ENCODE measurements at regions not wholly inside any gene's neighbourhood (a gene's known extent, or its start where the extent isn't known, plus 50 kb on each side); places are given as distances from the start of the nearest gene placed in this dataset.

- H3K4me3 ChIP-seq: no peak overlapping the region
- H3K9me3 ChIP-seq: no peaks in the 10 kb centered on the region
- TF ChIP-seq, protein P1, sequence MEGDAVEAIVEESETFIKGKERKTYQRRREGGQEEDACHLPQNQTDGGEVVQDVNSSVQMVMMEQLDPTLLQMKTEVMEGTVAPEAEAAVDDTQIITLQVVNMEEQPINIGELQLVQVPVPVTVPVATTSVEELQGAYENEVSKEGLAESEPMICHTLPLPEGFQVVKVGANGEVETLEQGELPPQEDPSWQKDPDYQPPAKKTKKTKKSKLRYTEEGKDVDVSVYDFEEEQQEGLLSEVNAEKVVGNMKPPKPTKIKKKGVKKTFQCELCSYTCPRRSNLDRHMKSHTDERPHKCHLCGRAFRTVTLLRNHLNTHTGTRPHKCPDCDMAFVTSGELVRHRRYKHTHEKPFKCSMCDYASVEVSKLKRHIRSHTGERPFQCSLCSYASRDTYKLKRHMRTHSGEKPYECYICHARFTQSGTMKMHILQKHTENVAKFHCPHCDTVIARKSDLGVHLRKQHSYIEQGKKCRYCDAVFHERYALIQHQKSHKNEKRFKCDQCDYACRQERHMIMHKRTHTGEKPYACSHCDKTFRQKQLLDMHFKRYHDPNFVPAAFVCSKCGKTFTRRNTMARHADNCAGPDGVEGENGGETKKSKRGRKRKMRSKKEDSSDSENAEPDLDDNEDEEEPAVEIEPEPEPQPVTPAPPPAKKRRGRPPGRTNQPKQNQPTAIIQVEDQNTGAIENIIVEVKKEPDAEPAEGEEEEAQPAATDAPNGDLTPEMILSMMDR (IDR thresholded peaks at IDR 0.05): no peak
- H3K9ac ChIP-seq (ENCODE audit: low read depth in 2 of 2, low read length in 2 of 2): no peak overlapping the region
- H3K4me1 ChIP-seq: no peaks in the 10 kb centered on the region
- H3K36me3 ChIP-seq: no peaks in the 10 kb centered on the region
- intact Hi-C loops (cut with DNase I): no loop called here
- no peak for DNase-seq
- peaks cover 14% of the 10 kb centered on the region for H3K27me3 ChIP-seq
- H3K27ac ChIP-seq: no peak overlapping the region
Observed at GRCh38 chr16:50466170-50466569, 82.0 kb upstream of the NKD1 start.

GRCh38 chr16:50464325-50465290, 83.6 kb upstream of the NKD1 start:
- H3K9me3 ChIP-seq: no peaks in the 10 kb centered on the region
- H3K4me3 ChIP-seq: no peak overlapping the region
- H3K9ac ChIP-seq (ENCODE audit: low read depth in 2 of 2, low read length in 2 of 2): no peak overlapping the region
- DNase-seq: no peak
- no peaks in the 10 kb centered on the region for H3K4me1 ChIP-seq
- no peaks in the 10 kb centered on the region for H3K36me3 ChIP-seq
- H3K27ac ChIP-seq: no peak overlapping the region
- intact Hi-C loops (cut with DNase I): no loop called here
- H3K27me3 ChIP-seq: peaks cover 14% of the 10 kb centered on the region
- TF ChIP-seq, protein P1 (IDR thresholded peaks at IDR 0.05): no peak

DNA sequence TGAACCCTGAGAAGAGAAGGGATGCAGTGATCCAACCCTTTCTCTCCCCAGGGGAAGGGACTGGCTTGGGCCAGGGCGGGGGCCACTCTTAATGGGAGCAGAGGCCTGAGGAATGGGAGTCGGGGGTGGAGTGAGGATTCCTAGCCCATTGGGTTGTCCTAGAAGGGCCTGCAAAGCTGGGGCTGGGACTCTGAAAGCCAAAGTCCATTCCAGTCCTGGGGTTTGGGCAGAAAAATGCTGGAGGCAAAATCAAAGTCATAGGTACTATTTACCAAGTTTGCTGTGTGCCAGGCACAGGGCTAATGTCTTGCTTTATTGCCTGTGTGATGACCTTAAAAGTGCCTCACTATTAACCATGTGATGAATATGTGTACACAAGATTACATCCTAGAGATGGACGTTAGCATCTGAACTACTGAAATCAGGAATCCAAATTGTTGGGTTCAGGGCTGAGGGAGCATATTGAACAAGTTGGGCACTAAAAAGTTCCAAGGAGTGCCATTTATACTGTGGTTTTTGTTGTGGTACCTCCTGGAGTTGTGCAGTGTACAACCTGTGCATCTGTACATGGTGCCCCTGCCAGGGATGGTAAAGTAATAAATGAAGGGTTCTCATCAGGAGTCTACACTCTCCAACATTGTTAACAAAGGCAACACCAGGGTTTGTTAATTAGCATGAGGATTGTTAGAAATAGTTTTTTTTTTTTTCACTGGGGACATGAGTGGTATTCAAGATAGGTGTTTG, 84.4 kb upstream of the NKD1 start:
- Histone ChIP-seq H3K4me3 (no peak overlapping the region), H3K27me3 (peaks cover 13% of the 10 kb centered on the region), H3K9me3 (no peaks in the 10 kb centered on the region), H3K4me1 (no peaks in the 10 kb centered on the region), H3K27ac (no peak overlapping the region), H3K36me3 (no peaks in the 10 kb centered on the region), H3K9ac (ENCODE audit: low read depth in 2 of 2, low read length in 2 of 2) (no peak overlapping the region)
- intact Hi-C loops (cut with DNase I): no loop called here
- DNase-seq: no peak
- TF ChIP-seq, protein P1 (IDR thresholded peaks at IDR 0.05): no peak

DNA sequence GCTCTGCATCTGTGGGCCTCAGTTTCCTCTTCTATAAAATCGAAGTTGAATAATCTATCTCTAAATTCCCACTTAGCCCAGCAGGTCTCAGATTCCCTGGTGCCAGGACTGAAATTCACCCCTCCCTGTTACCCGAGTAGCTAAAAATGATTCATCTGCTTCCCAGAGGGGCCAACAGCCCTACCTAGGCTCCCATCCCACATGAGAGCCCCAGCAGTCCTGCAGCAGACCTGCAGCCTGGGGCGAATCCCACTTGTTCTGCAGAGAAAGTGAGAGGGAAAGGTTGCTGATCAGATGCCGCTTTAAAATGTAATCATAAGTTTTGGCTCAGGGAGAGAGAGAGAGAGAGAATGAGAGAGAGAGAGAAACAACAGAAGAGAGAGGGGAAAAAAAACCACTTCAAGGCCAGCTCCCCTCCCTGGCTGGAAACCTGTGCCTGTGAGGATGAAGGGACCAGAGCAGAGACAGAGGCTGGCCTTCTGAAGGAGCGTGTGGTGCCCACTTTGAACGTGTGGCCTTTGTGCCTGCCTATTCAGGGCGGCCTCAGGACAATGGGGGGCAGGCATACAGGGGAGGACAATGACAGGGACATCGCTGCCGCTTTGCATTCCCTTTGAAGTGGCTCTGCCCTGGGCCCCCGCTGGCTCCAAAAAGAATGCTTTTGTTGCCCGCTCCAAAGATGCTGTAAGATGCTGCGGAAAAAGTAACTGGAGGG, 85.2 kb upstream of the NKD1 start:
- Histone ChIP-seq H3K36me3 (no peaks in the 10 kb centered on the region), H3K9me3 (no peaks in the 10 kb centered on the region), H3K27ac (no peak overlapping the region), H3K9ac (ENCODE audit: low read depth in 2 of 2, low read length in 2 of 2) (no peak overlapping the region), H3K4me1 (no peaks in the 10 kb centered on the region), H3K27me3 (peaks cover 5% of the 10 kb centered on the region), H3K4me3 (no peak overlapping the region)
- TF ChIP-seq, protein P1 (IDR thresholded peaks at IDR 0.05): no peak
- intact Hi-C loops (cut with DNase I): no loop called here
- DNase-seq: no peak

GRCh38 chr16:50461400-50461760, 86.8 kb upstream of the NKD1 start:
- TF ChIP-seq, protein P1 (IDR thresholded peaks at IDR 0.05): no peak
- Histone ChIP-seq H3K4me3 (no peak overlapping the region), H3K36me3 (no peaks in the 10 kb centered on the region), H3K9me3 (no peaks in the 10 kb centered on the region), H3K27me3 (no peaks in the 10 kb centered on the region), H3K27ac (no peak overlapping the region), H3K9ac (ENCODE audit: low read depth in 2 of 2, low read length in 2 of 2) (no peak overlapping the region), H3K4me1 (no peaks in the 10 kb centered on the region)
- DNase-seq: no peak
- intact Hi-C loops (cut with DNase I): no loop called here
